ENCODE measurements at regions not wholly inside any gene's neighbourhood (a gene's known extent, or its start where the extent isn't known, plus 50 kb on each side); places are given as distances from the start of the nearest gene placed in this dataset.

- no peak for DNase-seq (ENCODE audit: low read depth)
These were observed 276.8 kb upstream of the CLINT1 start for GRCh38 chr5:158135682-158136179.

GRCh38 chr5:158133369-158133768 lies 274.4 kb upstream of the CLINT1 start:
- DNase-seq (ENCODE audit: low read depth), result no peak

GRCh38 chr5:158127536-158127935 lies 268.6 kb upstream of the CLINT1 start:
- DNase-seq (ENCODE audit: low read depth), result no peak

- DNase-seq (ENCODE audit: low read depth), result peak; percentile 54
These were observed 267.8 kb upstream of the CLINT1 start for GRCh38 chr5:158126442-158127405.

GRCh38 chr5:158124606-158125316 lies 265.8 kb upstream of the CLINT1 start:
- DNase-seq (ENCODE audit: low read depth), result no peak

- no peak for DNase-seq (ENCODE audit: low read depth)
These were observed 264.6 kb upstream of the CLINT1 start for GRCh38 chr5:158123595-158123994.

GRCh38 chr5:158121678-158122077 lies 262.7 kb upstream of the CLINT1 start:
- no peak for DNase-seq (ENCODE audit: low read depth)

GRCh38 chr5:158120760-158121159 lies 261.8 kb upstream of the CLINT1 start:
- no peak for DNase-seq (ENCODE audit: low read depth)

- peak; percentile 18 for DNase-seq (ENCODE audit: low read depth)
These were observed 261.2 kb upstream of the CLINT1 start for GRCh38 chr5:158119961-158120723.

- DNase-seq (ENCODE audit: low read depth), result no peak
These were observed 258.7 kb upstream of the CLINT1 start for GRCh38 chr5:158117467-158118160.

GRCh38 chr5:158116965-158117364 lies 258.0 kb upstream of the CLINT1 start:
- no peak for DNase-seq (ENCODE audit: low read depth)

GRCh38 chr5:158115468-158115867 lies 256.5 kb upstream of the CLINT1 start:
- DNase-seq (ENCODE audit: low read depth), result no peak

- DNase-seq (ENCODE audit: low read depth), result no peak
These were observed 249.2 kb upstream of the CLINT1 start for GRCh38 chr5:158108177-158108576.

- no peak for DNase-seq (ENCODE audit: low read depth)
These were observed 241.5 kb upstream of the CLINT1 start for GRCh38 chr5:158100373-158100888.

GRCh38 chr5:158099571-158100105 lies 240.7 kb upstream of the CLINT1 start:
- DNase-seq (ENCODE audit: low read depth), result no peak

GRCh38 chr5:158096835-158097234 lies 237.9 kb upstream of the CLINT1 start:
- DNase-seq (ENCODE audit: low read depth), result no peak

- DNase-seq (ENCODE audit: low read depth), result no peak
These were observed 227.9 kb upstream of the CLINT1 start for GRCh38 chr5:158086856-158087255.

- no peak for DNase-seq (ENCODE audit: low read depth)
These were observed 225.3 kb upstream of the CLINT1 start for GRCh38 chr5:158084292-158084691.

GRCh38 chr5:158082696-158083287 lies 223.8 kb upstream of the CLINT1 start:
- no peak for DNase-seq (ENCODE audit: low read depth)

- DNase-seq (ENCODE audit: low read depth), result no peak
These were observed 221.2 kb upstream of the CLINT1 start for GRCh38 chr5:158080112-158080511.

Data from myocyte (in vitro differentiated cells).